K562 (cell line): ENCODE measurements at regions not wholly inside any gene's neighbourhood (a gene's known extent, or its start where the extent isn't known, plus 50 kb on each side); places are given as distances from the start of the nearest gene placed in this dataset.

Experiments
- CHD7 ChIP-seq: fragments of 200-600 bp; sonication (generic); IDR thresholded peaks from one replicate; pipeline ENCODE4 v1.6.1; 2012; ENCODE audit warnings: mild to moderate bottlenecking, low read depth, low read length, inconsistent platforms
- MECOM ChIP-seq: fragments of 250-450 bp; sonication (Bioruptor Pico); IDR thresholded peaks from 2 replicates; pipeline ENCODE4 v1.8.0; 2022; ENCODE audit warnings: inconsistent platforms
- ZNF609 ChIP-seq: sonication (generic); formaldehyde crosslinking; IDR thresholded peaks from 2 replicates; pipeline ENCODE4 v1.8.1; 2023; ENCODE audit warnings: missing genetic modification reagents, mild to moderate bottlenecking, borderline replicate concordance

DNA sequence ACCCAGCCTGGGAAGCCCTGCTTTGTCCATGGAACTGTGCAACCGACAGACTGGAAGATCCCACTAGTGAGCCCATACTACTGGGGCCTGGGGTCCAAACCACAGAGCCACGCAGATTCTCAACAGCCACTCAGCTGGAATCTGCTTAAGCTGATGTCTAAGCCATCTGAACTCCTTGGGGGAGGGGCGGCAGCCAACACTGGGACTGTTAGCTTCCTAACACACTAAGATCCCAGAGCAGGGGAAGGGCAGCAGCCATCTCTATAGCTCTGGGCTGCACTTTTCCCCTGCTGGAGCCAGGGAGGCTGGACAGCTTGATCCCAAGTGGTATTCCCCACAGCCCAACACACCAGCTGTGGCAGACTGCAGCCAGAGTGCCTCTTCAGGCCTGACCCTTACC, 118.3 kb downstream of the RPRM start (continued):
- TF ChIP-seq ZNF609 (CRISPR knock-in tag) (no peak), MECOM (CRISPR knock-in tag) (no peak), CHD7 (no peak)
